GM13976 (cell line): ENCODE measurements at regions not wholly inside any gene's neighbourhood (a gene's known extent, or its start where the extent isn't known, plus 50 kb on each side); places are given as distances from the start of the nearest gene placed in this dataset.
A peak's percentile ranks its signal among the peaks of the same experiment; 100 is the strongest.

ENCODE experiments used
- DNase-seq: peaks from one replicate; pipeline ENCODE4 v3.0.0; 2012; ENCODE audit warnings: low spot score
- CTCF ChIP-seq: IDR thresholded peaks from 2 replicates; pipeline ENCODE4 v1.5.1; 2012; ENCODE audit warnings: borderline replicate concordance, mild to moderate bottlenecking; ENCODE audit not compliant: insufficient read depth; ENCODE audit errors: extremely low read depth, missing control alignments, control extremely low read depth
- in situ Hi-C: fragments of 300-500 bp; cut with MboI; formaldehyde crosslinking; loops from one replicate; pipeline ENCODE4 v1.12.0; 2022; ENCODE audit warnings: low sequenced_read_pairs, mixed read lengths, inconsistent platforms; ENCODE audit not compliant: unreplicated experiment

DNA sequence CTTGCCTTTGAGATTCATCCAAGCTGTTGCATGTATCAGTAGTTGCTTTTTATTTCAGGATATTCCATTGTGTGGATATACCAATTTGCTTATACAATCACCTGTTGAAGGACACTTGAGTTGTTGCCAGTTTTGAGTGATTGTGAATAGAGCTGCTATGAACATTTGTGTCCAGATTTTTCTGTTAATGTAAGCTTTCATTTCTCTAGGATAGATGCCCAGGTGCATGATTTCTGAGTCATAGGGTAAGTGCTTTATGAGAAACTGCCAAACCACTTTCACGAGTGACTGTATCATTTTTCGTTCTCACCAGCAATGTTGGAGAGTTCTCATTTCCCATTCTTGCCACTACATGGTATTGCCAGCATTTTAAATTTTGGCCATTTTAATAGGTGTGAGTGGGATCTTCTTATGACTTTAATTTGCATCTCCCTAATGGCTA lies 434.6 kb upstream of the RGS6 start:
- in situ Hi-C loops, result no loop called here
- DNase-seq, result peak; percentile 43
- no peak for TF ChIP-seq CTCF

DNA sequence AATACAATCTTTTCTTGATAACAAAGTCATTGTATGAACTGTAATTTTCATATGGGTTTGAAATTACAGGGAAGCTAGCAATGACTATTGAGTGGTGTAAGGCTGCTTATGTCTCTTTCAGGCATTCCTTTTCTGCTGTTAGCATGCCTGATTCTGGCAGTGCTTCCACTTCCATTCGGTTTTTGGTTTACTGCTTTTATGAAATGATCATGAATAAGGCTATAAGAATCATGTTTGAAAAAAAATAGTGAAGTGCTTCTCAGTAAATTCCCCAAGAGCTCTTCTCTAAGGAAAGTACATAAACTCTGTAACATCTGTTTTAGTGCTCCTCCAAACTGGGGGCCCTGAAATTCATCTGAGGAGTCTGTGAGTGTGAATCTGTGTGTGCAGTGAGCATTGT lies 434.0 kb upstream of the RGS6 start:
- in situ Hi-C loops, result no loop called here
- DNase-seq, result no peak
- TF ChIP-seq CTCF, result no peak

- no peak for DNase-seq
- TF ChIP-seq CTCF, result no peak
- in situ Hi-C loops, result no loop called here
Measured at GRCh38 chr14:71499018-71499417, 433.2 kb upstream of the RGS6 start.

DNA sequence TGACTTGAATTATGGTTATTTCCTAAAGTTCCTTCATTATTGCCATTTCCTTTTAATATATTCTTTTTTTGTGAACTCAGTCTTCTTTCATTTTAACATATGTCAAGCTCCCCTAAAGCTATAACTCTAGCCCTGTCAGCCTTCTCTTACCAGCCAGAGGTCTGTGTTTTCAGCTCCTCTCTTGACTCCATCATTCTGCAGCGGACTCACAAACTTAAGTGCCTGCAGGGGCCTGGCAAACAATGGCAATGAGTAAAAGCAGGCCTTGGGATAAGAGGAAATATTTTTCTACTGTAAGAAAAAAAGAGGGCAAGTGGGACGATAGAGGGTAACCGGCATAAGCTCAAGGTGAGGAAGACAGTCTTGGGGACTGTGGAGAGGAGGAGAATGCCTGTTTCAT lies 424.5 kb upstream of the RGS6 start:
- DNase-seq, result no peak
- in situ Hi-C loops, result no loop called here
- TF ChIP-seq CTCF, result no peak

GRCh38 chr14:71508901-71509300 lies 423.3 kb upstream of the RGS6 start:
- DNase-seq, result no peak
- TF ChIP-seq CTCF, result no peak
- in situ Hi-C loops, result no loop called here

DNA sequence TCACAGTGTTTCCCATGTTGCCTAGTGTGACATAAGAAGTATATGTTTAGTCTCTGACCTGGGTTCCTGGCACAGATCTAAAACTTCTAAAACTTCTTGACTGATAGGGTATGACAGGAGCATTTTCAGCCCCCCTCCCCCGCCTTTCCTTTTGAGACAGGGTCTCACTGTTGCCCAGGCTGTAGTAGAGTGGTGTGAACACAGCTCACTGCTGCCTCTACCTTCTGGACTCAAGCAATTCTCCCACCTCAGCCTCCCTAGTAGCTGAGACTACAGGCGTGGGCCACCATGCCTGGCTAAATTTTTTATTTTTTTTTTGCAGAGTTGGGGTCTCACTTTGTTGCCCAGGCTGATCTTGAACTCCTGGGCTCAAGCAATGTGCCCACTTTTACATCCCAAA lies 421.1 kb upstream of the RGS6 start:
- no peak for DNase-seq
- TF ChIP-seq CTCF, result no peak

GRCh38 chr14:71514941-71515919 lies 417.0 kb upstream of the RGS6 start:
- no peak for TF ChIP-seq CTCF
- in situ Hi-C loops, result no loop called here
- DNase-seq, result no peak

More for the DNA sequence above, 421.1 kb upstream of the RGS6 start:
- in situ Hi-C loops, result no loop called here
